Stimulated activated CD4-positive, alpha-beta T cell treated with anti-CD3 and anti-CD28 coated beads, Interleukin-15, amount 100 ng/mL, for 1 hour (primary cell): ENCODE measurements at regions not wholly inside any gene's neighbourhood (a gene's known extent, or its start where the extent isn't known, plus 50 kb on each side); places are given as distances from the start of the nearest gene placed in this dataset.

Source experiments
- DNase-seq, 2 donors: peaks; one replicate each; pipeline ENCODE4 v3.0.0-alpha.2; 2020; ENCODE audit warnings: low read depth in 1 of 2, low spot score in 1 of 2

DNA sequence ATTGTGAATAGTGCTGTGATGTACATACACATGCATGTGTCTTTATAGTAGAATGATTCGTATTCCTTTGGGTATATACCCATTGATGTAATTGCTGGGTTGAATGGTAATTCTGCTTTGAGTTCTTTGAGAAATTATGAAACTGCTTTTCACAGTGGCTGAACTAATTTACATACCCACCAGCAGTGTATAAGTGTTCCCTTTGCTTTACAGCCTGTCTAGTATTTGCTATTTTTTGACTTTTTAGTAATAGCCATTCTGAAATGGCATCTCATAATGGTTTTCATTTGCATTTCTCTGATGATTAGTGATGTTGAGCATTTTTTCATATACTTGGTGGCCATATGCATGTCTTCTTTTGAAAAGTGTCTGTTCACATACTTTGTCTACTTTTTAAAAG, 54.5 kb upstream of the FAM78B start:
- no peak for DNase-seq

DNA sequence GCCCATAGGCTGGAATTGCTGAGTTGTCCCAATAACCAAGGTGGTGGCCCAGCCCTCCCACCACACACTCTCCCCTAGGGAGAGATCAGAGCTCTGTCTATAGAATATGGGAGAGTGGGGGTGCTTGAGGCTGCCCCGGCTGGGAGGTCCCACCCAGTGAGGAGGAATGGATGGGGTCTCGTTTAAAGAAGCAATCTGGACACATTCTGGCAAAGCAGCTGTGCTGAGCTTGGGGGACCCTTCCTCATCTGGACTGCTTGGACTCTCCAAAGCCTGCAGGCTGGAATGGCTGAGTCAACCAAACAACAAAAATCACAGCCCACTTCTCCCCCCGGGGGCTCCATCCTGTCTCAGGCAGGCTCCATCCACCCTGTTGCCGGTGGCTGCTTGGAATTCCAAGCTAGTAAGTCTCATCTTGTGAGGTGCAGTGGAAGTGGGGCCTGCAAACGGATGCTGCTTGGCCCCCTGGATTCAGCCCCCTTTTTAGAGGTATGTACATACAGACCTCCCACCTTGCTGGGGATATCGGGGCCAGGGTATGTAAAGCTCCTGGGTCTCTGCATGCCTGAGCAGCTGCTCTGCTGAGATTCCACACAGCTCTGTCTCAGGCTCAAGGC, 67.1 kb upstream of the FAM78B start:
- no peak for DNase-seq

- DNase-seq = no peak
Measured at GRCh38 chr1:166235728-166236127, 68.9 kb upstream of the FAM78B start.

DNA sequence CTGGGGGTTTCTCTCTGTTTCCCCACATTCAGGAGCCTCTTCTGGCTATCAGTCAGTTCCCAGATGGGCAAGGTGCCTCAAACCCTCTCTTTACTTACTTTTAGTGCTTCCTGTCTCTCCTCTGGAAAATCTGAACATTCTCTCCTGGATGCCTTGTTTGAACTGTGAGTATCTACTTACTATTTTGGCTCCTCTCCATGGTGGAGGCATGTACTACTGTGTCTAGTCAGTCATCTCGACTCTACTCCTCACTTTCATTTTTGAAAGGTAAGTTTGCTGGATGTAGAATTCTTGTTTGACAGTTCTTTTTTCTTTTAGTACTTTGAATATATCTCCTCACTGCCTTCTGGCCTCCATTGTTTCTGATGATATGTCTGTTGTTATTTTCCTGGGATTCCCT, 70.9 kb upstream of the FAM78B start:
- no peak for DNase-seq

- DNase-seq = no peak
Measured at GRCh38 chr1:166253076-166253779, 86.4 kb upstream of the FAM78B start.

DNA sequence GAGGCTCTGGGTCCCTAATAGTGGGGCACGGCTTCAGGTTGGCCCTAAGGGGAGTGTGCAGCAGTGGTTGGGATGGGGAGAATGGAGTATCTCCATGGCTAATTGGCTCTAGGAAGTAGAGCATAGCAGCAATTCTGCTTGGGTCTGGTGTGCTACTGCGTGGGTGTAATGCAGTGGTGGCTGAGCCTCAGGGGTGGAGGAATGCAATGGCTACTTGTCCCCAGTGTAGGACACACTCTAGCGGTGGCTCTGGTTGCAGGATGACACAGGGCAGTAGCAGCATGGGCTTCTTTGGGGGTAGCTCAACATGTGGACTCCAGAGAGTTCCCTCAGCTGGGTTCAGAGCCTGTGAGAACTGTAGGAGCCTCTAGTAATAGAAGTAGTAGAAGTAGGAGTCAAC, 91.2 kb upstream of the FAM78B start:
- no peak for DNase-seq

- DNase-seq = no peak
Measured at GRCh38 chr1:166261511-166261910, 94.7 kb upstream of the FAM78B start.

GRCh38 chr1:166270476-166271150, 103.8 kb upstream of the FAM78B start:
- no peak for DNase-seq

- no peak for DNase-seq
Measured at GRCh38 chr1:166271151-166271538, 104.3 kb upstream of the FAM78B start.

DNA sequence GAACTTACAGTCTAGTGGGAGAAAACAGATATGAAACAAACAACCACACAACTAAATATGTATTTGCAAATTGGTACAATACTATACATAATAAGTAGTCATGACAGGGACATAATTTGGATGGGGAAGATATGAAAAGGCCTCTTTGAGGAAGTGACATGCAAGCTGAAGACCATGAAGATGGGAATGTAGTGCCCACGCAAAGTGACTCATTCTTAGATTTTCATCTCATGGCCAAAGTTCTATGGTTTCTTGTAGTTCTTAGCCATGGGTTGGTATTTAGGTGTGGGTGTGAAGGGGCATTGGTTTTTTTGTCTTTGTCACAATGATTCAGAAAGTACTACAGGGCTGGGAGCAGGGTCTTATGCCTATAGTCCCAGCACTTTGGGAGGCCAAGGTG, 105.4 kb upstream of the FAM78B start:
- no peak for DNase-seq

DNA sequence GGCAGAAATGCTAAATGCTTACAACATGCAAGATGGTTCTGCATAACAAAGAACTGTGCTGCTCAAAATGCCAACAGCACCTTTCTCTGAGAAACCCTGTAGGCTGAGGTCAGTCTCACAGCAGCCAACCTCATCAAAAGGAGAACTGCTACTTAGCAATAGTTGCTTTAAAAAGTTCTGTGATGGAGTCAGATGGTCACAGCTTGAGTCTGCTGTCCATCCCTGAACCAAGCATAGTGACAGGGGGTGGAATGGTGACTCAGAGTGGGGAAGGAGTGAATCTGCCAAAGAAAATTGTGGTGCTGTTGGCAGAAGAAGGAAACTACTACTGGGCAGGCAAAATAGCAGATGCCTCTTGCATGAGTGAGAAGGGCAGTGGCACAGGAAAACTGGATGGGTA, 106.0 kb upstream of the FAM78B start:
- DNase-seq = no peak

DNA sequence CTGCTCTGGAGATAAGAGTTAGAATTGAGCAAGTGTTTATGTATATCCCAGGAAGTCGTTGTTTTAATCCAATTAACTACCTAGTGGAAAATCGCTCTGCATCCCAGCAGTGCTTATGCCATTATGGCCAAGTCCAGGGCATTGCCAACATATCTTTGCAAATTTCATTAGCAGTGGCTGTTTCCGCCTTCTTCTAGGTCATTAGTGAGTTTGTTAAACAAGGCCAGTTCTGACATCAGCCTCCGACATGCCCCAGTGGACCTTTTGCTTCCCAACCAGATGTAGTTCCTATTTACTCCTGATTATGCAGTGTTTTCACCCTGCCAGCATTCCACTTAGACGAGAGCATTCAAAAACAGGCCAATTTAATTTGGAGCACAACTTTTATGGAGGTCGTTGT, 106.8 kb upstream of the FAM78B start:
- DNase-seq = no peak

DNA sequence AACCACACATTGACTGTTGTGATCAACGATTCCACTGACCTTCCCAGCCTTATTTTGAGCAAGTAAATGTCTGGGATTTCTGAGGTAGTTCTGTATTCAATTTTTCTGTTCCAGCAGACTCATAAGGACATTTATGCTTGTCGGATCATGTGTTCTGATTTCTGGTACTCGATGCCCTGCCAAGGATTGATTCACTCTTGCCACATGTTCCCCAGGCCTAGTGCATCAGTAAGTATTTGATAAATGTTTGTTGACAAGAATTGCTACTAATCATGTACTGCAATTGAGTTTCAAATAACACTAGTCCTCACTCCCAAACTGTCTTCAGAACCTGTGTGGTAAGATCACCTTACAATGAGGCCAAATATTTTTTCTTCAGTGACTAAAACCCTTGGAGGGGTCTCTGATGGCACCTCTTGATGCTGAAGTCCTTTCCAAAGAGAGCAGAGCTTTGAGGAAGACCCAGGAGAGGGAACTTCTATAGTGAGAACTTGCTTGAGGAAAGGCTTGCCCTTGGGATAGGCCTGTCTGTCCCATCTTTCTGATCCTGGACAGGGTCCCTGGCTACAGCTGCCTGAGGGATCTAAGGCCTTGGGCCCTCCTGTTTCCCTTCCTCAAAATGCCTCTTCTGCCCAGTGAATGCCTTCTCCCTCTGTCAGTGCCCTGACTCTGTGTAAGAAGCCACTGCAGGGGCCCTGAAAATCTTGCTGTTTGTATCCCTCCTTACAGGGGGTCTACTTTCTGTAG, 115.8 kb upstream of the FAM78B start:
- no peak for DNase-seq

DNA sequence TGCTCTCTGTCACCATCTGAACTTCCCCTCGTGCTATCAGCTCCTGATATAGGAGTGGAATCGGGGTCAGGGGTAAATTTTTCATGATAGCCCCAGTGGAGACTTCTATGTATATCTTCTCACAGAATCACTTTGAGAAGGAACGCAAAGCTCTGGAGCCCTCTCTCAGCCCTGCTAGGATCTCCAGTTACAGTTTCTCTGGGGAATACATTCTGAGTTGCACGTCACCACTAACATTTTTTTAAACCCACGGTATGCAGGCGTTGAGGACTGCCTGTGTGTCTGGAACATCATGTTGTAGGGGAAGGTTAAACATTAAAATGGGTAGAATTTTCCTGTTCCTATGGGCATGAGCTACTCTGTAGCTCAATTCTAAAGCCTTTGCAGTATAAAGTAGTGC, 116.4 kb upstream of the FAM78B start:
- no peak for DNase-seq

DNA sequence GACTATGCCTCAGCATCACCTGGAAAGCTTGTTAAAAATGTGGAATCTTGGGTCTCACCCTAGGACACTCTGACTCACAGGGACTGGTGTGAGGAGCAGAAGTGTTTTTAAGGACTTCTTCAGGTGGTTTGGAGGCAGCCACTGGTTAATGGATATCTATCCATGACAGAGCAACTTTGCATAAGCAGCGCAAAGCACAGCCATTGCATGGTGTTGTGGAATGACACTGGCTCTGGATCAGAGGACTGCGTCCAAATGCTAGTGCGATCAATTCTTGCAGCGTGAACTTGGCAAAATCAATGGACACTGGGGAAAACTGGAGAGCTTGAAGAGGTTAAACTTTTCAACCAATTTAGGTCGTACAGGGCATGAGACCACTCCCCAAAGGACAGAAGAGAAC, 116.8 kb upstream of the FAM78B start:
- no peak for DNase-seq

DNA sequence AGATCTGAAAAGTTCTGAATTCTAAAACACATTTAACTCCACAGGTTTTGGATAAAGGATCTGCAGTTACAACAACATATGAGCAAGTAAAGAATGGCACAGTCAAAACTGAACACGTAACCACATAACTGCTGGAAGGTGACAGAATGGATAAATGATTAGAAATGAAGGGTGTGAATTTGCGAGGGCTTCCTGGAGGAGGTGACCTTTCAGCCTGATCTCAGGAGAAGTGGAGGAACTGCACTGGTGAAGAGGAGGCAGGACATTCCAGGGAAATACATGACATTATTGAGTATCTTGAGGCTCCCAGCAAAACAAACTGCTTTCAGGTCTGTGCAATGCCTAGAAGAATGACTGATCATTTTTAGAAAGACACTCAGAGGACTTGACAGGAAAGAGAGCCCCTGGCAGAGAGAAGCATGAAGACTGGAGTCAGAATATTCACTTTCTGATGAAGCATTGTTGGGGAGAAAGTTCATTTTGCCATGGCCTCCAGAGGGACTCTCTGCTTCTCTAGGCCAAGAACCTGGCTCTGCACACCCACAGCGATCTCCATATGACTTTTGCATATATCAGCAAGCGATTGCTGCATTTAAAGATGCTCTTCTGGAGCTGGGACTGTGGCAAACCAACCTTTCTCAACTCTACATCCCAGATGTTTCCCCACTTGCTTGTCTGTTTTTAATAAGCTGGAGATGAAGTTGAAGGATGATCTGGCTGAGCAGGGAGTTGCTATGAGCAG, 122.7 kb upstream of the FAM78B start:
- no peak for DNase-seq

DNA sequence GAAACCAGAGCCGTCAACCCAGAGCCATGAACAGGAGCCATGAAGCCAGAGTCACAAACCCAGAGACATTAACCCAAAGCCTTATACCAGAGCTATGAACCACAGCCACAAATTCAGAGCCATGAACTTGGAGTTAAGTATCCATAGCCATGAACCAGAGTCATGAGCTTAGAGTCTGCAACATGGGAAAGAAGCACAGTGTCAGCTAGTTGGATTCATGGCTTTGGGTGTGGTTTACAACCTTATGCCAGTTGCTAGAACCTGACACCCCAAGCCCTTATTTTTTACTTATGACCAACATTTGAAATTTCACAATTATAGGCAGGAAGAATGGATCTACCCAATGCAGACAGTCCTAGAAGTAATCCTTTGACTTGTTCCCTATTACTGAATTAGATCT, 128.9 kb upstream of the FAM78B start:
- DNase-seq = no peak

- no peak for DNase-seq
Measured at GRCh38 chr1:166297993-166298392, 131.2 kb upstream of the FAM78B start.

DNA sequence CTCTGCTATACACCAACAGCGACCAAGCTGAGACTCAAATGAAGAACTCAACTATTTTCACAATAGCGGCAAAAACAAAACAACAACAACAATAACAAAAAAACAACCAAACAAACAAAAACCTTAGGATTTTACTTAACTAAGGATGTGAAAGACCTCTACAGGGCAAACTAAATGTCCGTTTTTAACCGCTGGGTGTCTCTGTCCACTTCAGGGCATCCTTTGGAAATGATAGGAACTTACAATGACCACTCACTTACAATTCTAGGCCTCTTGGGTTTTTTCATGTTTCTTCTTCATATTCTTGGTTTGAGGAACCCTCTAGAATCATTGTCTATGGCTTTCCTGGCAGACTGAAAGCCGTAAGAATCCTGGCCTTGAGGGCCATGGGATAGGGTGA, 134.0 kb upstream of the FAM78B start:
- DNase-seq = no peak

- no peak for DNase-seq
Measured at GRCh38 chr1:166302989-166303758, 136.4 kb upstream of the FAM78B start.

DNA sequence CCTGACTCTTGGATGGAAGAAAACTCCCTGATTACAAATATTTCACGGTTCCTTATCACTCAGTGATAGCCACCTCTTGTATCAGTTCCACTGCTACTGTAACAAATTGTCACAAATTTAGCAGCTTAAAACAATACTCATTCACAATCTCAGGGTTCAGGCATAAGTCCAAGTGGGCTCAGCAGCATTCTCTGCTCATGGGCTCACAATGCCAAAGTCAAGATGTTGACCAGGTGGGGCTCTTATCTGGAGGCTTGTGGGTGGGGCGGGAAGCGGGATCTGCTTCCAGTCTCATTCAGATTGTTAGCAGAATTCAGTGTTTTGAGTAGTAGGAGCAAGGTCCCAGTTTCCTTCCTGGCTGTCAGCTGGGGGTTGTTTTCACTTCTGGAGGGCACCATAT, 137.3 kb upstream of the FAM78B start:
- DNase-seq = no peak
